HepG2 (cell line): ENCODE measurements at regions not wholly inside any gene's neighbourhood (a gene's known extent, or its start where the extent isn't known, plus 50 kb on each side); places are given as distances from the start of the nearest gene placed in this dataset.

Source experiments
- CBX1 ChIP-seq: IDR thresholded peaks from one replicate; pipeline ENCODE4 v1.6.1; 2016; ENCODE audit warnings: antibody characterized with exemption, low read depth
- CENPX ChIP-seq: sonication (generic); formaldehyde crosslinking; IDR thresholded peaks from 2 replicates; pipeline ENCODE4 v1.9.0; 2021; ENCODE audit warnings: mild to moderate bottlenecking, missing genetic modification reagents, moderate library complexity
- ELF1 ChIP-seq: sonication (generic); formaldehyde crosslinking; IDR thresholded peaks from 2 replicates; pipeline ENCODE4 v1.4.0; 2020; ENCODE audit warnings: missing genetic modification reagents
- HMGXB3 ChIP-seq: sonication (generic); formaldehyde crosslinking; IDR thresholded peaks from 2 replicates; pipeline ENCODE4 v1.4.0; 2020; ENCODE audit warnings: missing genetic modification reagents, borderline replicate concordance
- HOXA3 ChIP-seq: sonication (generic); formaldehyde crosslinking; IDR thresholded peaks from 2 replicates; pipeline ENCODE4 v1.5.0; 2020; ENCODE audit warnings: missing genetic modification reagents
- HOXA5 ChIP-seq: sonication (generic); formaldehyde crosslinking; IDR thresholded peaks from 2 replicates; pipeline ENCODE4 v1.4.0; 2020; ENCODE audit warnings: missing genetic modification reagents
- NFIB ChIP-seq: sonication (generic); formaldehyde crosslinking; IDR thresholded peaks from 2 replicates; pipeline ENCODE4 v1.9.0; 2021; ENCODE audit warnings: missing genetic modification reagents, mild to moderate bottlenecking, borderline replicate concordance
- RELA ChIP-seq: sonication (generic); formaldehyde crosslinking; IDR thresholded peaks from 2 replicates; pipeline ENCODE4 v1.4.0; 2020; ENCODE audit warnings: missing genetic modification reagents
- REPIN1 ChIP-seq: sonication (generic); formaldehyde crosslinking; IDR thresholded peaks from 2 replicates; pipeline ENCODE4 v1.8.0; 2022; ENCODE audit warnings: missing genetic modification reagents, low read depth, mild to moderate bottlenecking, borderline replicate concordance
- RXRB ChIP-seq: IDR thresholded peaks from 2 replicates; pipeline ENCODE4 v1.6.1; 2016; ENCODE audit warnings: borderline replicate concordance, missing genetic modification reagents, missing compliant biosample characterization
- SP1 ChIP-seq, 2 experiments: fragments of 450-650 bp in 1 of 2; sonication (generic) in 1 of 2; formaldehyde crosslinking in 1 of 2; IDR thresholded peaks; 2 replicates each; pipeline versions ENCODE4 v1.4.0 to v1.6.1; 2016 to 2020; ENCODE audit warnings: missing genetic modification reagents in 1 of 2
- TCF7L2 ChIP-seq: IDR thresholded peaks from 2 replicates; pipeline ENCODE4 v1.6.1; 2011; ENCODE audit warnings: mild to moderate bottlenecking, low read depth, low read length, moderate library complexity
- THAP8 ChIP-seq: sonication (generic); formaldehyde crosslinking; IDR thresholded peaks from 2 replicates; pipeline ENCODE4 v1.5.1; 2020; ENCODE audit warnings: missing genetic modification reagents, mild to moderate bottlenecking, borderline replicate concordance
- THYN1 ChIP-seq: sonication (generic); formaldehyde crosslinking; IDR thresholded peaks from 2 replicates; pipeline ENCODE4 v1.8.1; 2023; ENCODE audit warnings: low read depth, mild to moderate bottlenecking, moderate library complexity, missing genetic modification reagents, borderline replicate concordance
- ZBTB21 ChIP-seq: sonication (generic); formaldehyde crosslinking; IDR thresholded peaks from 2 replicates; pipeline ENCODE4 v1.4.0; 2020; ENCODE audit warnings: missing genetic modification reagents
- ZFY ChIP-seq: sonication (generic); formaldehyde crosslinking; IDR thresholded peaks from 2 replicates; pipeline ENCODE4 v1.4.0; 2020; ENCODE audit warnings: missing genetic modification reagents
- ZFYVE20 ChIP-seq: sonication (generic); formaldehyde crosslinking; IDR thresholded peaks from 2 replicates; pipeline ENCODE4 v1.8.0; 2023; ENCODE audit warnings: low read depth, mild to moderate bottlenecking, moderate library complexity, missing genetic modification reagents, borderline replicate concordance
- ZMAT3 ChIP-seq: sonication (generic); formaldehyde crosslinking; conservative IDR thresholded peaks from 2 replicates; pipeline ENCODE4 v1.7.0; 2021; ENCODE audit warnings: missing genetic modification reagents
- ZNF484 ChIP-seq: sonication (generic); formaldehyde crosslinking; IDR thresholded peaks from 2 replicates; pipeline ENCODE4 v1.5.1; 2020; ENCODE audit warnings: mild to moderate bottlenecking, low read depth, missing genetic modification reagents, borderline replicate concordance
- ZNF501 ChIP-seq: sonication (generic); formaldehyde crosslinking; IDR thresholded peaks from 2 replicates; pipeline ENCODE4 v1.5.1; 2020; ENCODE audit warnings: mild to moderate bottlenecking, moderate library complexity, missing genetic modification reagents
- ZNF577 ChIP-seq: sonication (generic); formaldehyde crosslinking; IDR thresholded peaks from 2 replicates; pipeline ENCODE4 v1.4.0; 2020; ENCODE audit warnings: mild to moderate bottlenecking, low read depth, missing genetic modification reagents, borderline replicate concordance
- ZNF841 ChIP-seq: sonication (generic); formaldehyde crosslinking; IDR thresholded peaks from 2 replicates; pipeline ENCODE4 v1.8.1; 2023; ENCODE audit warnings: missing genetic modification reagents, borderline replicate concordance
- TF ChIP-seq, protein P1 (sequence below): IDR thresholded peaks from 2 replicates; pipeline ENCODE4 v1.6.1; 2018; ENCODE audit warnings: missing genetic modification reagents, mild to moderate bottlenecking, missing compliant biosample characterization

- TF ChIP-seq, protein P1, sequence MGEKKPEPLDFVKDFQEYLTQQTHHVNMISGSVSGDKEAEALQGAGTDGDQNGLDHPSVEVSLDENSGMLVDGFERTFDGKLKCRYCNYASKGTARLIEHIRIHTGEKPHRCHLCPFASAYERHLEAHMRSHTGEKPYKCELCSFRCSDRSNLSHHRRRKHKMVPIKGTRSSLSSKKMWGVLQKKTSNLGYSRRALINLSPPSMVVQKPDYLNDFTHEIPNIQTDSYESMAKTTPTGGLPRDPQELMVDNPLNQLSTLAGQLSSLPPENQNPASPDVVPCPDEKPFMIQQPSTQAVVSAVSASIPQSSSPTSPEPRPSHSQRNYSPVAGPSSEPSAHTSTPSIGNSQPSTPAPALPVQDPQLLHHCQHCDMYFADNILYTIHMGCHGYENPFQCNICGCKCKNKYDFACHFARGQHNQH (CRISPR knock-in tag), result 0 out of 2 replicates have a peak, but pooled peaks have one; percentile 56
- TF ChIP-seq CENPX (CRISPR knock-in tag), result no peak
- no peak for TF ChIP-seq REPIN1
- TF ChIP-seq ZFYVE20 (CRISPR knock-in tag), result no peak
- no peak for TF ChIP-seq ZFY
- TF ChIP-seq ZNF577, result no peak
- TF ChIP-seq ZMAT3 (CRISPR knock-in tag), result no peak
- TF ChIP-seq HOXA3 (CRISPR knock-in tag), result no peak
- peak; percentile 60 for TF ChIP-seq TCF7L2
- no peak for TF ChIP-seq ZBTB21 (CRISPR knock-in tag)
- no peak for TF ChIP-seq NFIB (CRISPR knock-in tag)
- peak; percentile 58 for TF ChIP-seq RXRB (CRISPR knock-in tag)
- TF ChIP-seq THYN1 (CRISPR knock-in tag), result no peak; the same call in 1 of the 2 replicates
- no peak for TF ChIP-seq HOXA5 (CRISPR knock-in tag)
- no peak for TF ChIP-seq SP1 (IDR thresholded peaks at IDR 0.05)
- TF ChIP-seq SP1 (CRISPR knock-in tag; IDR thresholded peaks at IDR 0.05), result no peak
- TF ChIP-seq ZNF841 (CRISPR knock-in tag), result no peak
- TF ChIP-seq ZNF501 (CRISPR knock-in tag), result no peak
- no peak for TF ChIP-seq HMGXB3
- no peak for TF ChIP-seq RELA
- TF ChIP-seq THAP8 (CRISPR knock-in tag), result no peak
- no peak for TF ChIP-seq ELF1 (CRISPR knock-in tag)
- no peak for TF ChIP-seq CBX1
- no peak for TF ChIP-seq ZNF484 (CRISPR knock-in tag)
Measured at GRCh38 chr2:67057901-67058703, 339.0 kb upstream of the ETAA1 start (continued).
